ENCODE measurements at regions not wholly inside any gene's neighbourhood (a gene's known extent, or its start where the extent isn't known, plus 50 kb on each side); places are given as distances from the start of the nearest gene placed in this dataset.

GRCh38 chr7:82665966-82666507, 222.5 kb upstream of the CACNA2D1 start:
- H2AFZ ChIP-seq (ENCODE audit: control insufficient read depth, low read depth, low read length): no peak overlapping the region
- ChIA-PET CTCF (interaction anchor here (0.9 kb wide), 1 partner anchor 21 kb away, joined by 3 read pairs; no protein-coding TSS in a partner anchor), SMC1A (ENCODE audit: uncharacterized antibody, unreplicated experiment) (interaction anchor here (0.9 to 1.4 kb wide), 3 partner anchors 22 to 61 kb away, joined by 3 to 4 read pairs (median 4); no protein-coding TSS in a partner anchor)

More at GRCh38 chr7:82665966-82666507, 222.5 kb upstream of the CACNA2D1 start:
- in situ Hi-C loops (cut with MboI): no loop called here
- no peak overlapping the region for H3K9ac ChIP-seq (ENCODE audit: control insufficient read depth, insufficient read depth, low read length)
- no TSS peak for BruUV-seq (replicated peaks)
- no peak overlapping the region for H3K4me2 ChIP-seq (ENCODE audit: control insufficient read depth, insufficient read depth)
- DNase-seq (ENCODE audit: low read depth, low spot score) (no peak), FAIRE-seq (no peak), ATAC-seq (no peak)
- no peak overlapping the region for H3K27ac ChIP-seq (ENCODE audit: control insufficient read depth, insufficient read depth)
- intact Hi-C loops (cut with micrococcal nuclease; ENCODE audit: unreplicated experiment): no loop called here
- TF ChIP-seq SMC3 (IDR thresholded peaks at IDR 0.05; ENCODE audit: borderline replicate concordance, low read length) (no peak), CBX5 (IDR thresholded peaks at IDR 0.05; ENCODE audit: low read depth) (no peak), CREB1 (IDR thresholded peaks at IDR 0.05; ENCODE audit: low read depth) (no peak), CBFB (IDR thresholded peaks at IDR 0.05; ENCODE audit: low read depth) (no peak), ZNF274 (IDR thresholded peaks at IDR 0.05; ENCODE audit: insufficient read depth, insufficient read length) (no peak), SMAD5 (IDR thresholded peaks at IDR 0.05; ENCODE audit: low read depth) (no peak), HDAC2 (IDR thresholded peaks at IDR 0.05) (no peak), BMI1 (IDR thresholded peaks at IDR 0.05; ENCODE audit: borderline replicate concordance) (no peak), NRF1 (conservative IDR thresholded peaks at IDR 0.05; ENCODE audit: low read depth, low read length) (no peak), STAT3 (IDR thresholded peaks at IDR 0.05; ENCODE audit: low read depth, low read length) (no peak), SPI1 (IDR thresholded peaks at IDR 0.05; ENCODE audit: borderline replicate concordance, insufficient read depth, low read depth, low read length) (no peak), TCF3 (IDR thresholded peaks at IDR 0.05; ENCODE audit: borderline replicate concordance, insufficient read depth, low read depth, low read length) (no peak), SP1 (IDR thresholded peaks at IDR 0.05; ENCODE audit: low read depth, low read length) (no peak), TCF7 (IDR thresholded peaks at IDR 0.05; ENCODE audit: borderline replicate concordance) (no peak), PRDM15 (CRISPR knock-in tag; IDR thresholded peaks at IDR 0.05) (no peak), TARDBP (IDR thresholded peaks at IDR 0.05; ENCODE audit: borderline replicate concordance) (no peak), ZNF207 (IDR thresholded peaks at IDR 0.05; ENCODE audit: borderline replicate concordance) (no peak)
- TF ChIP-seq, protein P1, sequence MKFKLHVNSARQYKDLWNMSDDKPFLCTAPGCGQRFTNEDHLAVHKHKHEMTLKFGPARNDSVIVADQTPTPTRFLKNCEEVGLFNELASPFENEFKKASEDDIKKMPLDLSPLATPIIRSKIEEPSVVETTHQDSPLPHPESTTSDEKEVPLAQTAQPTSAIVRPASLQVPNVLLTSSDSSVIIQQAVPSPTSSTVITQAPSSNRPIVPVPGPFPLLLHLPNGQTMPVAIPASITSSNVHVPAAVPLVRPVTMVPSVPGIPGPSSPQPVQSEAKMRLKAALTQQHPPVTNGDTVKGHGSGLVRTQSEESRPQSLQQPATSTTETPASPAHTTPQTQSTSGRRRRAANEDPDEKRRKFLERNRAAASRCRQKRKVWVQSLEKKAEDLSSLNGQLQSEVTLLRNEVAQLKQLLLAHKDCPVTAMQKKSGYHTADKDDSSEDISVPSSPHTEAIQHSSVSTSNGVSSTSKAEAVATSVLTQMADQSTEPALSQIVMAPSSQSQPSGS (IDR thresholded peaks at IDR 0.05; ENCODE audit: low read length): no peak
- no peak overlapping the region for H3K4me3 ChIP-seq
- POLR2A ChIA-PET: no interaction called here
- RAD21 ChIA-PET (ENCODE audit: unreplicated experiment): interaction anchor here (0.6 kb wide), 1 partner anchor 17 kb away, joined by 3 read pairs; no protein-coding TSS in a partner anchor
- H4K20me1 ChIP-seq (ENCODE audit: control insufficient read depth, insufficient read depth): no peaks in the 10 kb centered on the region
- no peaks in the 10 kb centered on the region for H3K36me3 ChIP-seq (ENCODE audit: control insufficient read depth in 2 of 2, insufficient read depth in 2 of 2, low read length in 1 of 2)
- no peaks in the 10 kb centered on the region for H3K79me2 ChIP-seq (ENCODE audit: control insufficient read depth, insufficient read depth, low read length)
- no peaks in the 10 kb centered on the region for H3K27me3 ChIP-seq (replicated peaks in 1 of 2; ENCODE audit: control insufficient read depth in 2 of 2, insufficient read depth in 2 of 2, low read length in 1 of 2)
- 16% methylated on average over 5 of the region's 5 CpGs for whole genome bisulfite sequencing (ENCODE audit: insufficient coverage, insufficient replicate concordance, low lambda C conversion rate, missing lambda C conversion rate)
- no peaks in the 10 kb centered on the region for H3K4me1 ChIP-seq (ENCODE audit: control insufficient read depth, insufficient read depth, low read length)
- H3K9me3 ChIP-seq (replicated peaks; ENCODE audit: control insufficient read depth, insufficient read depth, low read length): no peaks in the 10 kb centered on the region
